B cell (primary cell): ENCODE measurements at regions not wholly inside any gene's neighbourhood (a gene's known extent, or its start where the extent isn't known, plus 50 kb on each side); places are given as distances from the start of the nearest gene placed in this dataset.

Experiments used
- CTCF ChIP-seq: fragments of 200-600 bp; IDR thresholded peaks from one replicate; pipeline ENCODE4 v1.8.0; 2022; ENCODE audit warnings: antibody characterized with exemption, mild to moderate bottlenecking
- EZH2 ChIP-seq: IDR thresholded peaks from 2 replicates; pipeline ENCODE4 v1.6.1; 2012; ENCODE audit warnings: borderline replicate concordance, low read depth, mild to moderate bottlenecking, moderate library complexity, low read length; ENCODE audit not compliant: insufficient read depth, poor library complexity, severe bottlenecking

- TF ChIP-seq CTCF (no peak), EZH2 (no peak)
These were observed 220.8 kb upstream of the CELF2 start for GRCh38 chr10:10796774-10797415.
